ENCODE measurements at regions not wholly inside any gene's neighbourhood (a gene's known extent, or its start where the extent isn't known, plus 50 kb on each side); places are given as distances from the start of the nearest gene placed in this dataset.

DNA sequence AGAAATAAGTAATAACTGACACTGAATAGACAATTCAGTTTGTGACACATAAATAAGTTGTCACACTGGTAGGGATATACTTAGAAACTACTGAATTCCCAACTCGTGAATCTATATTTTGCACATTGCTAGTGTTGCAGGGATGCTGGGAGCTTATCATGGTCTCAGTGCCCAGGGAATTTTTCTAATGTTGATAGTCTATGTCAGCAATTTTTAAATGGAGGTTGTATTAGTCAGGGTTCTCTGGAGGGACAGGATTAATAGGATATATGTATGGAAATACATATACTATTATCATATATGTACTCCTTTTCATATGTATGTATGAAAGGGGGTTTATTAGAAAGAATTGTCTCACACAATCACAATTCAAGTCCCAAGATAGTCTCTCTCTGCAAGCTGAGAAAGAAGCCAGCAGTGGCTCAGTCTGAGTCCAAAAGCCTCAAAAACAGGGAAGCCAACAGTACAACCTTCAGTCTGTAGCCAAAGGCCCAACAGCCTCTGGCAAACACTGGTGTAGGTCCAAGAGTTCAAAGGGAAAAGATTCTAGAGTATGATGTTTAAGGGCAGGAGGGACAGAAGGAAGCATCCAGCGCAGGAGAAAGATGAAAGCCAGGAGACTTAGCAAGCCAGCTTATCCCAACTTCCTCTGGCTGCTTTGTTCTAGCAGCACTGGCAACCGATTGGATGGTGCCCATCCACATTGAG is 980.9 kb upstream of the GJE1 start:
- TF ChIP-seq, protein P1, sequence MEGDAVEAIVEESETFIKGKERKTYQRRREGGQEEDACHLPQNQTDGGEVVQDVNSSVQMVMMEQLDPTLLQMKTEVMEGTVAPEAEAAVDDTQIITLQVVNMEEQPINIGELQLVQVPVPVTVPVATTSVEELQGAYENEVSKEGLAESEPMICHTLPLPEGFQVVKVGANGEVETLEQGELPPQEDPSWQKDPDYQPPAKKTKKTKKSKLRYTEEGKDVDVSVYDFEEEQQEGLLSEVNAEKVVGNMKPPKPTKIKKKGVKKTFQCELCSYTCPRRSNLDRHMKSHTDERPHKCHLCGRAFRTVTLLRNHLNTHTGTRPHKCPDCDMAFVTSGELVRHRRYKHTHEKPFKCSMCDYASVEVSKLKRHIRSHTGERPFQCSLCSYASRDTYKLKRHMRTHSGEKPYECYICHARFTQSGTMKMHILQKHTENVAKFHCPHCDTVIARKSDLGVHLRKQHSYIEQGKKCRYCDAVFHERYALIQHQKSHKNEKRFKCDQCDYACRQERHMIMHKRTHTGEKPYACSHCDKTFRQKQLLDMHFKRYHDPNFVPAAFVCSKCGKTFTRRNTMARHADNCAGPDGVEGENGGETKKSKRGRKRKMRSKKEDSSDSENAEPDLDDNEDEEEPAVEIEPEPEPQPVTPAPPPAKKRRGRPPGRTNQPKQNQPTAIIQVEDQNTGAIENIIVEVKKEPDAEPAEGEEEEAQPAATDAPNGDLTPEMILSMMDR (IDR thresholded peaks at IDR 0.05; ENCODE audit: poor library complexity, severe bottlenecking), result no peak
- no peak for DNase-seq (ENCODE audit: low spot score)
- Histone ChIP-seq H3K4me3 (ENCODE audit: severe bottlenecking) (no peak overlapping the region), H3K36me3 (ENCODE audit: low read depth) (no peaks in the 10 kb centered on the region), H3K27ac (ENCODE audit: poor library complexity, severe bottlenecking) (no peak overlapping the region), H3K27me3 (ENCODE audit: insufficient read depth, poor library complexity, severe bottlenecking) (no peaks in the 10 kb centered on the region), H3K4me1 (ENCODE audit: insufficient read depth, poor library complexity, severe bottlenecking) (no peaks in the 10 kb centered on the region), H3K9me3 (ENCODE audit: severe bottlenecking) (no peaks in the 10 kb centered on the region)
- no peak for ATAC-seq (ENCODE audit: low read depth)

DNA sequence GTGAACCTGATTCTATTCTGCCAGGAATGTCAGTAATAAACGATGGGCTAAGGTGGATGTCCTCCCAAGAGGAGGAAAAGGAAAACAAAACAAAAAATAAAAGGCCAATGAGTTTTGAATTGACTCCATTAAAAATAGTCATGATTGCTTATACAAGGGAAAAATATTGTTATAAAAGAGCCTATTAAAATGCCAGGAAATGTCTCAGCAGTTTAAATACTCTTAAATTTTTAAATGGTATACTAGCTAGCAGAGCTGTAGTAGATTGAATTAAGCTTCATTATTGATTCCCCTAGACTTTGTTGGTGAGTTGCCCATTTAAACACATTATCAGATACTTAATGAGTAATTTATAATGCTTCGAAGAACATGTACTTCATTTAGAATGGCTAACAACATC is 990.9 kb upstream of the GJE1 start:
- no peaks in the 10 kb centered on the region for H3K36me3 ChIP-seq (ENCODE audit: low read depth)
- no peak overlapping the region for H3K27ac ChIP-seq (ENCODE audit: poor library complexity, severe bottlenecking)
- H3K27me3 ChIP-seq (ENCODE audit: insufficient read depth, poor library complexity, severe bottlenecking), result no peaks in the 10 kb centered on the region
- DNase-seq (ENCODE audit: low spot score), result no peak
- H3K4me1 ChIP-seq (ENCODE audit: insufficient read depth, poor library complexity, severe bottlenecking), result no peaks in the 10 kb centered on the region
- H3K9me3 ChIP-seq (ENCODE audit: severe bottlenecking), result no peaks in the 10 kb centered on the region
- H3K4me3 ChIP-seq (ENCODE audit: severe bottlenecking), result no peak overlapping the region
- TF ChIP-seq, protein P1 (IDR thresholded peaks at IDR 0.05; ENCODE audit: poor library complexity, severe bottlenecking), result no peak
- ATAC-seq (ENCODE audit: low read depth), result no peak

DNA sequence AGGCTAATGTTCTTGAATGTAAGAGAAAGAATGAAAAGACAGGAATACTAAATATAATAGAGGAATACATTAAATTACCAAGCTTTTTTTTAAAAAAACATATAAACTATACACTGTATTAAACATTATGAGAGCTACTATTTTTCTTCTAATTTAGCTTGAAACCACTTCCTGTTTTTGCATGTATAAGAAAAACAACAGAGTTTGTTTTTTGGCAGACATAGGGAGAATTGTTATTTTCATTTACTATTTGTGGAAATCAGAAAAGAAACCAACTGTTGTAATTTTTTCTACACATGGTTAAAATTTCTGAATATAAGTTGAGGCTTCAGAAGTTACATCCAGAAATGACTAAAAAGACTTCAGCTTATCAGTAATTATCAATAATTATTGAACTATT is 991.8 kb upstream of the GJE1 start:
- ATAC-seq (ENCODE audit: low read depth), result no peak
- DNase-seq (ENCODE audit: low spot score), result no peak
- H3K9me3 ChIP-seq (ENCODE audit: severe bottlenecking), result no peaks in the 10 kb centered on the region
- no peak overlapping the region for H3K27ac ChIP-seq (ENCODE audit: poor library complexity, severe bottlenecking)
- H3K36me3 ChIP-seq (ENCODE audit: low read depth), result no peaks in the 10 kb centered on the region
- TF ChIP-seq, protein P1 (IDR thresholded peaks at IDR 0.05; ENCODE audit: poor library complexity, severe bottlenecking), result no peak
- no peaks in the 10 kb centered on the region for H3K27me3 ChIP-seq (ENCODE audit: insufficient read depth, poor library complexity, severe bottlenecking)
- no peak overlapping the region for H3K4me3 ChIP-seq (ENCODE audit: severe bottlenecking)
- H3K4me1 ChIP-seq (ENCODE audit: insufficient read depth, poor library complexity, severe bottlenecking), result no peaks in the 10 kb centered on the region

DNA sequence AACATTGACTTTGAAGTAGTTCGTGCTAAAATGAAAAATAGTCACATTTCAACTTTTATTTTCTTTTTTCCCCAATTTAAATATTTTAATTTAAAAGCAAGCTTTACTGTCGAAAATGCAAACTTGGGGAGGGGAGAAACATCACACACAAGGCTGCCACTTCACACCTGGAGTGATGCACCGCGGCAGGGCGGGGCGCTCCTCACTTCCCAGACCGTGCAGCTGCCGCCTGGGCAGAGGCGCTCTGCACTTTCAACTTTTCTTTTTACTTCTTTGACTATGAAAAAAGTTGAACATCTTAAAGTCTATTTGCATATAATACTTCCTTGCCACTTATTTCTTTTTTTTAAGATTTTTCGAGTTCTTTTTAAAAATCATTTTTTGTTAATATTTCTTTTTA is 993.3 kb upstream of the GJE1 start:
- Histone ChIP-seq H3K4me3 (ENCODE audit: severe bottlenecking) (no peak overlapping the region), H3K36me3 (ENCODE audit: low read depth) (no peaks in the 10 kb centered on the region), H3K27me3 (ENCODE audit: insufficient read depth, poor library complexity, severe bottlenecking) (no peaks in the 10 kb centered on the region), H3K27ac (ENCODE audit: poor library complexity, severe bottlenecking) (no peak overlapping the region), H3K4me1 (ENCODE audit: insufficient read depth, poor library complexity, severe bottlenecking) (no peaks in the 10 kb centered on the region), H3K9me3 (ENCODE audit: severe bottlenecking) (no peaks in the 10 kb centered on the region)
- DNase-seq (ENCODE audit: low spot score) (no peak), ATAC-seq (ENCODE audit: low read depth) (no peak)
- TF ChIP-seq, protein P1 (IDR thresholded peaks at IDR 0.05; ENCODE audit: poor library complexity, severe bottlenecking), result no peak

DNA sequence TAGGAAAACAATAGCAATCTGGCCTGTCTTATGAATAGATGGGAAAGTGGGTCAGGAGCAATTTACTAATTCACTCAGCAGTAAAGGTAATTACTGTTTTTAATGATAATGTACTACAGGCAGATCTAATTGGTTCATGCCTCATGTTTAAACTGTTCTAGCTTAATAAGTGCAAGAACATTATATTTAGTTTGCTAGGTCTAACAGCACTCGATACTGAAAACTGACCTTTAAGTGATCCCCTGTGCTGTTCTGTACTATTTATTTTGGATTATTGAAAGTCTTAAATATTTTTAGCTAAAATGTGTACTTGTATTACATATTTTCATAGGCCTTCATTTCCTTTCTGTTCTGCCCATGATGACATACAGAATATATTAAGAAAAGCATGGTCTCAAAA is 998.0 kb upstream of the GJE1 start:
- Histone ChIP-seq H3K9me3 (ENCODE audit: severe bottlenecking) (no peaks in the 10 kb centered on the region), H3K4me1 (ENCODE audit: insufficient read depth, poor library complexity, severe bottlenecking) (no peaks in the 10 kb centered on the region), H3K4me3 (ENCODE audit: severe bottlenecking) (no peak overlapping the region), H3K36me3 (ENCODE audit: low read depth) (no peaks in the 10 kb centered on the region), H3K27me3 (ENCODE audit: insufficient read depth, poor library complexity, severe bottlenecking) (no peaks in the 10 kb centered on the region), H3K27ac (ENCODE audit: poor library complexity, severe bottlenecking) (no peak overlapping the region)
- TF ChIP-seq, protein P1 (IDR thresholded peaks at IDR 0.05; ENCODE audit: poor library complexity, severe bottlenecking), result no peak
- ATAC-seq (ENCODE audit: low read depth), result no peak
- no peak for DNase-seq (ENCODE audit: low spot score)

Data from RWPE2 (cell line).